ENCODE measurements at regions not wholly inside any gene's neighbourhood (a gene's known extent, or its start where the extent isn't known, plus 50 kb on each side); places are given as distances from the start of the nearest gene placed in this dataset.

DNA sequence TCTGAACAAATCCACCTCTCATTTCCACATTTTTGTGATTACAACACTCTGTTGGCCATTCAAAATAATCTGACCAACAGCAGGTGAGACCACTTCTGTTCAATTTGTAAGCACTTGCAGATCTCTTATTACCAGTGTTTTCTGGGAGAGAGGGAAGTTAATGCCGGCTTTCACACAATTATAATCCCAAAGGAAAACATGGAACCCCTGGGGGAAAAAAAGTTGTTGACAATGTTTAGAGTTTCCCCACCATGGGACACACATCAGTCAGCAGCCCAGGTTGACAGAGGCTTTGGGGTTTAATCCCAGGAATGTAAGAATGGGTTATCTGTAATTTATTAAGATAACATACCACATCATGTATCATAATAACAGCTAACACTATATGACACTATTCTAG is 68.4 kb upstream of the TNFSF4 start:
- TF ChIP-seq, protein P1, sequence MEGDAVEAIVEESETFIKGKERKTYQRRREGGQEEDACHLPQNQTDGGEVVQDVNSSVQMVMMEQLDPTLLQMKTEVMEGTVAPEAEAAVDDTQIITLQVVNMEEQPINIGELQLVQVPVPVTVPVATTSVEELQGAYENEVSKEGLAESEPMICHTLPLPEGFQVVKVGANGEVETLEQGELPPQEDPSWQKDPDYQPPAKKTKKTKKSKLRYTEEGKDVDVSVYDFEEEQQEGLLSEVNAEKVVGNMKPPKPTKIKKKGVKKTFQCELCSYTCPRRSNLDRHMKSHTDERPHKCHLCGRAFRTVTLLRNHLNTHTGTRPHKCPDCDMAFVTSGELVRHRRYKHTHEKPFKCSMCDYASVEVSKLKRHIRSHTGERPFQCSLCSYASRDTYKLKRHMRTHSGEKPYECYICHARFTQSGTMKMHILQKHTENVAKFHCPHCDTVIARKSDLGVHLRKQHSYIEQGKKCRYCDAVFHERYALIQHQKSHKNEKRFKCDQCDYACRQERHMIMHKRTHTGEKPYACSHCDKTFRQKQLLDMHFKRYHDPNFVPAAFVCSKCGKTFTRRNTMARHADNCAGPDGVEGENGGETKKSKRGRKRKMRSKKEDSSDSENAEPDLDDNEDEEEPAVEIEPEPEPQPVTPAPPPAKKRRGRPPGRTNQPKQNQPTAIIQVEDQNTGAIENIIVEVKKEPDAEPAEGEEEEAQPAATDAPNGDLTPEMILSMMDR (IDR thresholded peaks at IDR 0.05), result no peak
- TF ChIP-seq POLR2A (IDR thresholded peaks at IDR 0.05), result no peak

Measured in heart left ventricle (tissue), 13 donors.